ENCODE measurements at regions not wholly inside any gene's neighbourhood (a gene's known extent, or its start where the extent isn't known, plus 50 kb on each side); places are given as distances from the start of the nearest gene placed in this dataset.

DNA sequence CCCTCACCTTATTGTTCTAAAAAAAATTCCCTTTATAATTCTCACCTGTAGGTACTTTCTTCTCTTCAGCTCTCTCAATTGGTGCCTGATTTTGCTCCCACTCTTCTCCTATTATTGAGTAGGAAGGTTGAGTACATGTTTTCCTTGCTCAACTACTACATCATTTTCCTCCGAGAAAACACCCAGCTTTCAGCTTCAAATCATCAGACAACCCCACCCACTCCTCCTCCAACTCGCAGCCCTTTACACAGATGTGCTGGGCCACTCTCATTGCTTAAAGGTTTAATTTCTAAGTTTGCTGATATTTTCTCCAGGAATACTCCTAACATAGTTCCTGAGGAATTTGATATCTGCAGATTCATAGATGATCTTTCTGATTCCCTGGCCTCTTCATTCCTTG is 734.4 kb upstream of the ZEB2 start:
- TF ChIP-seq CTCF (conservative IDR thresholded peaks at IDR 0.05; ENCODE audit: low read depth, low read length) = no peak
- TF ChIP-seq EZH2 (IDR thresholded peaks at IDR 0.05; ENCODE audit: borderline replicate concordance, low read depth, low read length, poor library complexity, severe bottlenecking) = no peak
